Omental fat pad (tissue), 3 donors: ENCODE measurements at regions not wholly inside any gene's neighbourhood (a gene's known extent, or its start where the extent isn't known, plus 50 kb on each side); places are given as distances from the start of the nearest gene placed in this dataset.
"Not testable (repeated sequence)": the region's sequence is repeated elsewhere in the genome, so short reads cannot be mapped to it uniquely, and the experiment has no call there.

ENCODE experiments used
- ATAC-seq: fragments of 150-250 bp; one replicate; pipeline ENCODE4 v1.9.1; 2016; ENCODE audit warnings: mild to moderate bottlenecking, moderate library complexity; ENCODE audit not compliant: low FRiP score
- DNase-seq: peaks from one replicate; pipeline ENCODE4 v3.0.0-alpha.2; 2019; ENCODE audit warnings: low spot score
- TF ChIP-seq, protein P1 (sequence below), 3 donors: fragments of 450-650 bp; IDR thresholded peaks; one replicate each; pipeline ENCODE4 v1.5.1; 2016 to 2017; ENCODE audit warnings: antibody characterized with exemption in 3 of 3, mild to moderate bottlenecking in 3 of 3, moderate library complexity in 2 of 3

DNA sequence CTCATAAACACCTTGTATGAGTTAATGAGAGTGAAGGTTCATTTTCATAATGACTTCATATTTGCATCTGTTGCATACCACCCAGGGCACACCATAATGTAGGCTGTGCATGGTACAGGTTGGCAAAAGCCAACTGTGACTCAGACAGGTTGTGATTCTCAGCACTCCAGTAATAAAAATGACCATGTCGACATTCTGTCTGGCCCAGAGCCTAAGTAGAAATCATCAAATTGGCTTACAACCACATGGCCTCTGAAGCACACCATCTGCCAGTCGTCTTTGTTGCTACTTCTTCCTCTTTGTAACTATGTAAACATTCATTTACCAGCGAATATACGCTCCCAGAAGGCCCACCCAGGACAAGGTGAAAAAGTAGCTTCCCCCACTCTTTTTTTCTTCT is 459.5 kb downstream of the GASK1B start:
- DNase-seq (no peak), ATAC-seq (peak; percentile 80)
- TF ChIP-seq, protein P1, sequence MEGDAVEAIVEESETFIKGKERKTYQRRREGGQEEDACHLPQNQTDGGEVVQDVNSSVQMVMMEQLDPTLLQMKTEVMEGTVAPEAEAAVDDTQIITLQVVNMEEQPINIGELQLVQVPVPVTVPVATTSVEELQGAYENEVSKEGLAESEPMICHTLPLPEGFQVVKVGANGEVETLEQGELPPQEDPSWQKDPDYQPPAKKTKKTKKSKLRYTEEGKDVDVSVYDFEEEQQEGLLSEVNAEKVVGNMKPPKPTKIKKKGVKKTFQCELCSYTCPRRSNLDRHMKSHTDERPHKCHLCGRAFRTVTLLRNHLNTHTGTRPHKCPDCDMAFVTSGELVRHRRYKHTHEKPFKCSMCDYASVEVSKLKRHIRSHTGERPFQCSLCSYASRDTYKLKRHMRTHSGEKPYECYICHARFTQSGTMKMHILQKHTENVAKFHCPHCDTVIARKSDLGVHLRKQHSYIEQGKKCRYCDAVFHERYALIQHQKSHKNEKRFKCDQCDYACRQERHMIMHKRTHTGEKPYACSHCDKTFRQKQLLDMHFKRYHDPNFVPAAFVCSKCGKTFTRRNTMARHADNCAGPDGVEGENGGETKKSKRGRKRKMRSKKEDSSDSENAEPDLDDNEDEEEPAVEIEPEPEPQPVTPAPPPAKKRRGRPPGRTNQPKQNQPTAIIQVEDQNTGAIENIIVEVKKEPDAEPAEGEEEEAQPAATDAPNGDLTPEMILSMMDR (IDR thresholded peaks at IDR 0.05): no peak

DNA sequence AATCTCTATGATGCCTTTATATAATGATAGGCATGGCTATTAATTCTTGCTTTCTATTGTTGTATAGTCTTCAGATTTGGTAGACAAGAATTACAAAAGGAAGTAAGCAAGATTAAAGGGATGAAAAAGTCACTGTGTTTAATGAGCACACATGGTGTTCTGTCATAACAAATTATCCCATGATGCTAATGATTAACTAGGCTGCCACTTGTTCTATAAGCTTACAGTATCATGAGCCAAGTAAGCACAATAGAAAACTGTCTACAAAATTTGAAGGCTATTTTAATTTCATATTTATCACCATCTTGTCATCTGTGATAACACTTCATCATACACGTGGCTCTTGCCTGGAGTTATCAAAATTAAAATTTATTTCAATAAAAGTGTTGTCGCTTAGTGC is 466.7 kb downstream of the GASK1B start:
- DNase-seq: no peak
- TF ChIP-seq, protein P1 (IDR thresholded peaks at IDR 0.05): no peak

DNA sequence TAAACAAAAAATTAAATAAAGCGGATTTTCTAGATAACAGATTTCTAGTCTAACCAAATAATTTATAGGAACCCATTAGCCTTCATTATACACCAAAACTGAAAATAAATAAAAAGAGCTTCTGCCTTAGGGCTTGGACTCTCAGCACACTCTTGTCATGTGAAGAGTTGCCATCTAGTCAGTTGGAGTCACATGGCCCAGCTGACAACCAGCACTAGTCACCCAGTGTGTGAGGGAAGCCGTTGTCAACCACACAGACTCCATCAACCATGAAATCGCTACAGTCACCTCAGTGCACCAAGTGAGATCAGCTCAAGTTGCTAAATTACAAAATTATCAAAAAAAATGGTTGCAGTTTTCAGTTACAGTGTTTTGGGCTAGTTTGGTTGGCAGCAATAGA is 470.0 kb downstream of the GASK1B start:
- ATAC-seq (no peak), DNase-seq (no peak)
- TF ChIP-seq, protein P1 (IDR thresholded peaks at IDR 0.05): no peak

More for the DNA sequence above, 466.7 kb downstream of the GASK1B start:
- ATAC-seq: no peak

DNA sequence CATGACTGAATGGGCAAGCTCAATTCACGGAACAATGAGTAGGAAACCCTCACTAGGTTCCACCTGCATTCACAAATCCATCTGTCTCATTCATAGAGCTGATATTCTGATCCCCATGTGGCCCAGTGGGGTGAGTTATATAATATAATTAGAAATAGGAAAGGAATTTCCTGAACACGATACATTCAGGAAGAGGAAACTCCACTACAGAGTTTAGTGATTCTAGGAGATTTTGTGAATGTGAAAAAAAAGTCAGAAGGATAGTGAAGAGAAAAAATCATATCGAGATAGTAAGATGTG is 471.2 kb downstream of the GASK1B start:
- DNase-seq (no peak), ATAC-seq (no peak)
- TF ChIP-seq, protein P1 (IDR thresholded peaks at IDR 0.05): no peak

DNA sequence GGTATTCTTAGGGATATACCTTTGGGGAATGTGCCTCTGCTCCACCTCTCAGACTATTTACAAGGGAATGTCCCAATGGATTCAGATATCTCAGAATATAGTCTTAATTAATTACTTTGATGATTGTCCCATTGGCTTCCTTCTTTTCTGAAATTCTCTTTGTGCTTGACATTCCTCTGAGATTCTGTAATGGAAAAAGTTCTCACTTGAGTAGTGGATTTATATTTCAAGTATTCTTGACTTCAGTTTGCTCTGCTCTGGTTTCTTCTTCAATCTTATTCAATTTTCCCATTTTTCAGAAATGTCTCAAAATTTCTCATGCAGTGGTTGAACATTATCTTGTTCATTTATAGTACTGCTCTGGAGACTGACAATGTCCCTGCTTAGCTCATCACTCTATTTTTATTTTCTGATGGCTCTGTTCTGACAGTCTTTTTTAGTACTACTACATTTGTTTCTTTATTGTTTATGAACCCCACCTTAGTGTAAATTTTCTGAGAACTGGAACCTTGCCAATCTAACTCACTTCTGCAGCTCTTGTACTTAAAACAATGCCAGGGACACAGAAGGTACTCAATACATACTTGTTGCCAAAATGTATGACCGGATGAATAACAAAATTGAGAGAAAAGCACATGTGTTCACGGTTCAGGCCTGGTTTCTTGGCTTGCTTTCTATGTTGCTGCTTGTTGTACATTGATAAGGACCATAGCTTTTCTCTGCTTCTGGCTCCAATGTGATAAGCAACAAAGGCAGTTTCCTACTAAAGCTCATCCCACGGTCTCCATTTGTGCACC is 471.7 kb downstream of the GASK1B start:
- TF ChIP-seq, protein P1 (IDR thresholded peaks at IDR 0.05): no peak
- DNase-seq (no peak), ATAC-seq (no peak)

DNA sequence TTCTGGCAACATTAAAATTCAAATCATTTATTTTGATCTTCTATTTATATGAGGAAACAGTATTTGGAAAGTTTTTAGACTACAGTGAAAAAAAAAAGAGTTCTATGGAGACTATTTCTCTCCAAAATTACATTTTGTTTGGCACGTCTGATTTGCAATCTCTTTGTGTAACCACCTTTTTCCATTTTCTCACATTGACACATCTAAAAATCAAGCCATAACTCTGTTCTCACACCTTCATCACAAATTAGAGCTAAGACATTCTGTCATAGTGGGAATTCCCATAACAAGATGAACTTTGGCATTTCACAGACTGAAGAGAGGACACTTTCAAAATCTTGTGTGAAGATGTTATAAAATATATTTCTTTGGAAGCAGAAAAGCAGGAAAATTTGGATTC is 468.9 kb downstream of the GRIA2 start:
- TF ChIP-seq, protein P1 (IDR thresholded peaks at IDR 0.05): no peak
- ATAC-seq (no peak), DNase-seq (no peak)

DNA sequence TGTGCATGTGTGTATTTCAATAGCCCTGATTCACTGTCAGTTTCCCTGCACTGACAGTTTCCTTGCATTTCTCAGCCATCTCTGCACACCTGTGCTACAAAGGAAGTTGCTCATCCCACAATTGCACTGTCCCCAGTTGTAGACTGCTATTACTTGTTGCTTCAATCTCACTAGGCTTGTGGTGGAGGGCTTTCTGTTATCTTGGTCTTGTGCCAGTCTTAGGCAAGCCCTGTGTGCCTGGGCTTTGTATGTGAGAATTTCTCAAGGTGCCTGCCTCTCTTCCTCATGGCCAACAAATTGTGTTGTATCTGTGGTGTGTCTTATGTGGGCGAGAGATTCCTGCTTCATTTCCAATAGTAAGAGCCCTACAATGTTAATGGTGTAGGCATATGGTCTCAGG is 467.4 kb downstream of the GRIA2 start:
- TF ChIP-seq, protein P1 (IDR thresholded peaks at IDR 0.05): no peak
- ATAC-seq: no peak

DNA sequence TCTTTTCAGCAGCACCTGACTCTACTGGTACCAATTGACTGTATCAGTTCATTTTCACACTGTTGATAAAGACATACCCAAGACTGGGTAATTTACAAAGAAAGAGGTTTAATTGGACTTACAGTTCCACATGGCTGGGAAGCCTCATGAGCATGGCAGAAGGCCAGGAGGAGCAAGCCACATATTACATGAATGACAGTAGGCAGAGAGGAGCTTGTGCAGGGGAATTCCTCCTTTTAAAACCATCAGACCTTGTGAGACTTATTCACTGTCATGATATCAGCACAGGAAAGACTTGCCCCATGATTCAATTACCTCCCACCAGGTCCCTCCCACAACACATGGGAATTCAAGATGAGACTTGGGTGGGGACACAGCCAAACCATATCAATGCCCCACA is 458.8 kb downstream of the GRIA2 start:
- DNase-seq: not testable (repeated sequence)

More for the DNA sequence above, 467.4 kb downstream of the GRIA2 start:
- no peak for DNase-seq

More for the DNA sequence above, 458.8 kb downstream of the GRIA2 start:
- ATAC-seq: not testable (repeated sequence)
